GM12874 (cell line): ENCODE measurements at regions not wholly inside any gene's neighbourhood (a gene's known extent, or its start where the extent isn't known, plus 50 kb on each side); places are given as distances from the start of the nearest gene placed in this dataset.

ENCODE experiments used
- CTCF ChIP-seq: IDR thresholded peaks from 2 replicates; pipeline ENCODE4 v1.5.1; 2011; ENCODE audit warnings: low read depth, mild to moderate bottlenecking, control low read depth, low read length, moderate library complexity; ENCODE audit not compliant: insufficient read depth

GRCh38 chr20:60483371-60483770 is 525.1 kb downstream of the CDH26 start:
- no peak for TF ChIP-seq CTCF

GRCh38 chr20:60484316-60484715 is 526.1 kb downstream of the CDH26 start:
- TF ChIP-seq CTCF, result no peak

- no peak for TF ChIP-seq CTCF
Observed at GRCh38 chr20:60485012-60485760, 527.0 kb downstream of the CDH26 start.

GRCh38 chr20:60486315-60486714 is 528.1 kb downstream of the CDH26 start:
- TF ChIP-seq CTCF, result no peak

- TF ChIP-seq CTCF, result no peak
Observed at GRCh38 chr20:60486937-60487336, 528.7 kb downstream of the CDH26 start.

GRCh38 chr20:60490217-60491050 is 532.2 kb downstream of the CDH26 start:
- TF ChIP-seq CTCF, result no peak

- no peak for TF ChIP-seq CTCF
Observed at GRCh38 chr20:60491051-60491581, 532.9 kb downstream of the CDH26 start.
